Activated CD4-positive, alpha-beta T cell treated with anti-CD3 and anti-CD28 coated beads, Interleukin-2, amount 10 ng/mL, durations not matched to agents 24 days and 14 days (primary cell): ENCODE measurements at regions not wholly inside any gene's neighbourhood (a gene's known extent, or its start where the extent isn't known, plus 50 kb on each side); places are given as distances from the start of the nearest gene placed in this dataset.
"Not testable (repeated sequence)": the region's sequence is repeated elsewhere in the genome, so short reads cannot be mapped to it uniquely, and the experiment has no call there.

Experiments
- DNase-seq: peaks from one replicate; pipeline ENCODE4 v3.0.0; 2022
- H3K27ac Mint-ChIP-seq: one replicate; pipeline ENCODE4 v1.8.0; 2022; ENCODE audit warnings: mild to moderate bottlenecking, mixed read lengths
- H3K27me3 Mint-ChIP-seq: one replicate; pipeline ENCODE4 v1.8.0; 2022; ENCODE audit warnings: mixed read lengths
- H3K36me3 Mint-ChIP-seq: one replicate; pipeline ENCODE4 v1.8.0; 2022; ENCODE audit warnings: low read depth, mild to moderate bottlenecking, mixed read lengths
- H3K4me1 Mint-ChIP-seq: one replicate; pipeline ENCODE4 v1.8.0; 2021; ENCODE audit warnings: mixed read lengths
- H3K4me3 Mint-ChIP-seq: one replicate; pipeline ENCODE4 v1.8.0; 2022; ENCODE audit warnings: mild to moderate bottlenecking, moderate library complexity, mixed read lengths
- H3K9me3 Mint-ChIP-seq: one replicate; pipeline ENCODE4 v1.8.0; 2021; ENCODE audit warnings: mixed read lengths
- intact Hi-C: fragments of 100-400 bp; cut with micrococcal nuclease; formaldehyde crosslinking; loops from one replicate; pipeline ENCODE4 v1.15.1; 2023

DNA sequence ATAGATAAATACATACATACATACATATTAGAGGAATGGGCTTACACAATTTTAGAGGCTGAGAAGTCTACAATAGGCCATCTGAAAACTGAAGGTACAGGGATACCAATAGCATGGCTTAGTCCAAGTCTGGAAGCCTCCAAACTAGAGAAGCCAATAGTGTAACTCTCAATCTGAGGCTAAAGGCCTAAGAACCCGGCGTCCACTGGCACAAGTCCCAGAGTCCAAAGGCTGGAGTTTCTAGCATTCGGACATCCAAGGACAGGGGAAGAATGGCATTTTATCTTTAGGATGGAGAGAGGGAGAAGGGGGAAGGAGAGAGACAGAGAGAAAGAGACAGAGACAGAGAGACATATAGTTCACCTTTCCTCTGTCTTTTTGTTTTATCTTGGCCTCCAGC, 63.7 kb upstream of the SYT4 start:
- DNase-seq = no peak
- Mint-ChIP-seq H3K4me1 (no peaks in the 10 kb centered on the region), H3K27me3 (no peaks in the 10 kb centered on the region), H3K36me3 (no peaks in the 10 kb centered on the region), H3K27ac (no peak overlapping the region), H3K9me3 (no peaks in the 10 kb centered on the region), H3K4me3 (no peak overlapping the region)
- intact Hi-C loops = no loop called here

DNA sequence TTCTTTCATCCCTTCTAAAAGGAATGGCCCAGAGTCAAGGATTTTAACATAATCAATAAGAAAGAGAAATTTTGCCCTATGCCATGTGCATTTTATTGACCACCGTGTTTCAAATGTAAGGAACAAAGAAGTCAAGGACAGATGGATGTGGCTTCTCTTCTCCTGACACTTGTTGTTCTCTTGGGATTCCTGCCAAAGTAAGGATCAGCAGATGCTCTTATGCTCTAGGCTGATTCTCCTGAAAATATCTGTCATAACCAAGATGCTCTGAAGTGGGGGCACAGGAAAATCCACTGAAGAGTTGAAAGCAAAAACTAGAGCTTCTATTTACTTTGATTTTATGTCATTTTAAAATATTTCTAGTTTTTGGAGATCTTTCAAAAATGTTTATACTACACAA, 72.9 kb upstream of the SYT4 start:
- H3K4me1 Mint-ChIP-seq = no peaks in the 10 kb centered on the region
- no peaks in the 10 kb centered on the region for H3K27me3 Mint-ChIP-seq
- DNase-seq = no peak
- no peak overlapping the region for H3K27ac Mint-ChIP-seq
- H3K9me3 Mint-ChIP-seq = no peaks in the 10 kb centered on the region
- H3K36me3 Mint-ChIP-seq = no peaks in the 10 kb centered on the region
- intact Hi-C loops = no loop called here
- no peak overlapping the region for H3K4me3 Mint-ChIP-seq

DNA sequence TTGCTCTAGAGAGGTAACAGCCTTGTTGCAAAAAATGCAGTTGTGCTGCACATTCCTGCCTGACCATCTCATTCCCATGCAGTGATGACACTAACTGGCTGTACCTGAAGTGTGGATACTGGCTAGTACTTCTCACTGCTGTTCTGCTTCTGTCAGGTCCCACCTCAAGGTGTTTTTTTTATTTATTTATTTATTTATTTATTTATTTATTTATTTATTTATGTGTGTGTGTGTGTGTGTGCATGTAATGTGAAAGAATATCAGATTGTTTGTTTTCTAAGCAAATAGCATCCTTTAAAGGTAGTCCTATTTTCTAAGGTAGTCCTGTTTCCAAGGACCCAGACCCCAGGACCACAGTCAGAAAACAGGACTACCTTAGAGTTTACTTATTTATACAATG, 87.2 kb upstream of the SYT4 start:
- DNase-seq = no peak
- Mint-ChIP-seq H3K27ac (no peak overlapping the region), H3K4me3 (no peak overlapping the region), H3K27me3 (no peaks in the 10 kb centered on the region), H3K9me3 (no peaks in the 10 kb centered on the region), H3K36me3 (no peaks in the 10 kb centered on the region), H3K4me1 (no peaks in the 10 kb centered on the region)
- intact Hi-C loops = no loop called here

- no peak overlapping the region for H3K27ac Mint-ChIP-seq
- H3K4me3 Mint-ChIP-seq = no peak overlapping the region
- H3K4me1 Mint-ChIP-seq = no peaks in the 10 kb centered on the region
- H3K36me3 Mint-ChIP-seq = no peaks in the 10 kb centered on the region
- no peak for DNase-seq
- no peaks in the 10 kb centered on the region for H3K27me3 Mint-ChIP-seq
- intact Hi-C loops = no loop called here
- no peaks in the 10 kb centered on the region for H3K9me3 Mint-ChIP-seq
These were observed 90.6 kb upstream of the SYT4 start for GRCh38 chr18:43367895-43368294.

DNA sequence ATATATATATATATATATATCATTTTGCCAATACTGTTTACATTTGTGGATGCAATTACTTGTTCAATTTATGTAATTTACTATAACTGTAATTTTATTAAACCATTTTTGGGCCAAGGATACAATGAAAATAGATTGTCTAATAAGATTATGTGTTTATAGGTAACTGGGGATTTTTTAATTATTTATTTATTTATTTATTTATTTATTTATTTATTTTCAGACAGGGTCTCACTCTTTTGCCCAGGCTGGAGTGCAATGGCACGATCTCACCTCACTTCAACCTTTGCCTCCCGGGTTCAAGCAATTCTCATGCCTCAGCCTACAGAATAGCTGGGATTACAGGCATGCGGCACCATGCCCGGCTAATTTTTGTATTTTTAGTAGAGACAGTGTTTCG, 92.0 kb upstream of the SYT4 start:
- H3K36me3 Mint-ChIP-seq, intact Hi-C loops, H3K4me1 Mint-ChIP-seq, H3K27ac Mint-ChIP-seq, DNase-seq, H3K9me3 Mint-ChIP-seq, H3K27me3 Mint-ChIP-seq, H3K4me3 Mint-ChIP-seq: not testable (repeated sequence)

- Mint-ChIP-seq H3K9me3 (no peaks in the 10 kb centered on the region), H3K4me3 (no peak overlapping the region), H3K27me3 (no peaks in the 10 kb centered on the region), H3K4me1 (no peaks in the 10 kb centered on the region), H3K27ac (no peak overlapping the region), H3K36me3 (no peaks in the 10 kb centered on the region)
- no peak for DNase-seq
- intact Hi-C loops = no loop called here
These were observed 95.5 kb upstream of the SYT4 start for GRCh38 chr18:43372773-43373172.

DNA sequence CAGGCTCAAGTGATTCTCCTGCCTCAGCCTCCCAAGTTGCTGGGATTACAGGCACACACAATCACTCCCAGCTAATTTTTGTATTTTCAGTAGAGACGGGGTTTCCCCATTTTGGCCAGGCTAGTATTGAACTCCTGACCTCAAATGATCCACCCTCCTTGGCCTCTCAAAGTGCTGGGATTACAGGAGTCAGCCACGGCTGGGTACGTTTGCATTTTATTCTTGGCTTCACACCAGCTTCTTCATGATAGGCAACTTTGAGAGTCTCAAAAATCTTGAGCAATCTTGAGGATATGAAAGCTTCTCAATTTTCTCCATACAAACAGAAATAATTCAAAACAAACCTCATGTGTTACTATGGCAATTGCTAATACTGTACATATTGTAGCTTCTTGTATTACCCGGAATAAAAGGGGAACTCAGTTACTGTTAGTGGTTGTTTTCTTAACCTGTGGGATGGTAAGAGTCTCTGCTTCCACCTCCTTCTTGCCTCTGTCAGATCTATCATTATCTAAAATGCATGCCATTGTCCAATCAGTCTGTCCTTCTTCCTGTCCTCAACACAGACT, 102.9 kb upstream of the SYT4 start:
- intact Hi-C loops = no loop called here
- no peaks in the 10 kb centered on the region for H3K4me1 Mint-ChIP-seq
- H3K36me3 Mint-ChIP-seq = no peaks in the 10 kb centered on the region
- H3K27ac Mint-ChIP-seq = no peak overlapping the region
- H3K4me3 Mint-ChIP-seq = no peak overlapping the region
- no peak for DNase-seq
- H3K27me3 Mint-ChIP-seq = no peaks in the 10 kb centered on the region
- H3K9me3 Mint-ChIP-seq = no peaks in the 10 kb centered on the region

DNA sequence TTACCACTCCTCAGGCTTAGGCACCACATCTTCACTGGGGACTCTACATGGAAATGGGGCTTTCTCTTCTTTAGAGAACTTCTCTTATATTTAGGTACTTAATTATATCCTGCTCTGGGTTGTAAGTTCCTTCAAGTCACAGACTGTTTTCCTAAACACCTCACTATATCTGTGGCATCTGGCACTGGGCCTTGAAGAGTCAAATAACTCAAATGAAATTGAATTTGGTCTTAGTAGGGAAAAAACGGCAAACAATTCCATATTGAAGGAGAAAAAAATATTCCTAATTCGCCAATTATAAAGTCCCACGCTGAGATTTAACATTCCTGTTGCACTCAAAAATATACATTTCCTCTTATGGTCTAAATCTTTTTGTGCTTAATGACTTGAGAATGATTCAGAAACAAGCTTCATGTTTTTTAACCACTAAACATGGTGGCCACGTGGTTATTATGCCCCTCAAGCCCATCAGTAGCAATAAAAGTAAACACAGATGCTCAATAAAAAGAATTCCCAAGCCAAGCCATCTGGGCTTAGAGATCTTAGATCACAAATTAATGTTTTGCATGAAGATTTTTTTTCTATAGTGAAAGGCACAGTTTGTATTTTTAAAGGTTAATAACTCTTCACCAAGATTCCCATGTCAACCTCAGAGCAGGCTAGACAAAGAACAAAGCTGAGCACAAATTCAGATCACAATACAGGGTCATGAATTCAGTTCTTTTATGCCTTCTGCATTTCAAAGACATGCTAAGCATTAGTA, 105.5 kb upstream of the SYT4 start:
- H3K4me1 Mint-ChIP-seq = no peaks in the 10 kb centered on the region
- H3K4me3 Mint-ChIP-seq = no peak overlapping the region
- H3K27me3 Mint-ChIP-seq = no peaks in the 10 kb centered on the region
- intact Hi-C loops = no loop called here
- no peaks in the 10 kb centered on the region for H3K36me3 Mint-ChIP-seq
- DNase-seq = no peak
- H3K27ac Mint-ChIP-seq = no peak overlapping the region
- no peaks in the 10 kb centered on the region for H3K9me3 Mint-ChIP-seq

- Mint-ChIP-seq H3K4me3 (no peak overlapping the region), H3K27me3 (no peaks in the 10 kb centered on the region), H3K27ac (no peak overlapping the region), H3K4me1 (no peaks in the 10 kb centered on the region), H3K9me3 (no peaks in the 10 kb centered on the region), H3K36me3 (no peaks in the 10 kb centered on the region)
- intact Hi-C loops = no loop called here
- no peak for DNase-seq
These were observed 111.9 kb upstream of the SYT4 start for GRCh38 chr18:43389163-43389562.

GRCh38 chr18:43392168-43392567, 114.9 kb upstream of the SYT4 start:
- Mint-ChIP-seq H3K27ac (no peak overlapping the region), H3K36me3 (no peaks in the 10 kb centered on the region), H3K4me1 (no peaks in the 10 kb centered on the region), H3K9me3 (no peaks in the 10 kb centered on the region), H3K27me3 (no peaks in the 10 kb centered on the region), H3K4me3 (no peak overlapping the region)
- intact Hi-C loops = no loop called here
- DNase-seq = no peak

GRCh38 chr18:43393174-43393573, 115.9 kb upstream of the SYT4 start:
- intact Hi-C loops = no loop called here
- H3K9me3 Mint-ChIP-seq = no peaks in the 10 kb centered on the region

DNA sequence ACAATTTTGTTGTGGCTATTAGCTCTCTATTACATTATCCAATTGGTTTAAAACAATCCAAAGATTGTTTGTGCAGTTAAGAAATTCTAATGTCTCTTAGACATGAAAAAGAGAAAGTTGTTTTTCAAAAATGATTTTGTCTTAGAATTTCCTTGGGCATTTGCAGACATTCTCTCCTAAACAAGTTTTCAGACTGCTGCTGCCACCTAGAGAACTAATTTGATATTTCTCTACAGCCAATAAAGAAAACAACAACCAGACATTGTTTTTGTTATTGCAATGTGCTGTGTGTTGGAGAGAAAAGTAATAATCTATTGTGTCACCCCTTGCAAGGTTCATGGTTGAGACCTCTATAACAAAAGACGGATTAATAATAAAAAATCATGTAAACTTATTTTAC, 119.0 kb upstream of the SYT4 start:
- Mint-ChIP-seq H3K27me3 (no peaks in the 10 kb centered on the region), H3K9me3 (no peaks in the 10 kb centered on the region), H3K4me1 (no peaks in the 10 kb centered on the region), H3K4me3 (no peak overlapping the region), H3K27ac (no peak overlapping the region), H3K36me3 (no peaks in the 10 kb centered on the region)
- intact Hi-C loops = no loop called here
- DNase-seq = no peak

More at GRCh38 chr18:43393174-43393573, 115.9 kb upstream of the SYT4 start:
- Mint-ChIP-seq H3K36me3 (no peaks in the 10 kb centered on the region), H3K4me1 (no peaks in the 10 kb centered on the region), H3K27me3 (no peaks in the 10 kb centered on the region), H3K27ac (no peak overlapping the region), H3K4me3 (no peak overlapping the region)
- no peak for DNase-seq

GRCh38 chr18:43398601-43399000, 121.3 kb upstream of the SYT4 start:
- Mint-ChIP-seq H3K27ac (no peak overlapping the region), H3K4me1 (no peaks in the 10 kb centered on the region), H3K9me3 (no peaks in the 10 kb centered on the region), H3K36me3 (no peaks in the 10 kb centered on the region), H3K4me3 (no peak overlapping the region), H3K27me3 (no peaks in the 10 kb centered on the region)
- intact Hi-C loops = no loop called here
- no peak for DNase-seq

- Mint-ChIP-seq H3K27ac (no peak overlapping the region), H3K4me1 (no peaks in the 10 kb centered on the region), H3K36me3 (no peaks in the 10 kb centered on the region), H3K27me3 (no peaks in the 10 kb centered on the region), H3K4me3 (no peak overlapping the region), H3K9me3 (no peaks in the 10 kb centered on the region)
- intact Hi-C loops = no loop called here
- DNase-seq = no peak
These were observed 127.8 kb upstream of the SYT4 start for GRCh38 chr18:43405097-43405496.

GRCh38 chr18:43414006-43414405, 136.7 kb upstream of the SYT4 start:
- Mint-ChIP-seq H3K4me1 (no peaks in the 10 kb centered on the region), H3K27ac (no peak overlapping the region), H3K9me3 (no peaks in the 10 kb centered on the region), H3K36me3 (no peaks in the 10 kb centered on the region), H3K27me3 (no peaks in the 10 kb centered on the region), H3K4me3 (no peak overlapping the region)
- no peak for DNase-seq
- intact Hi-C loops = no loop called here
